Calu3 (cell line): ENCODE measurements at regions not wholly inside any gene's neighbourhood (a gene's known extent, or its start where the extent isn't known, plus 50 kb on each side); places are given as distances from the start of the nearest gene placed in this dataset.

ENCODE experiments used
- BruUV-seq: library from RNA; stranded (reverse); fragments of 400-500 nt; replicated peaks from 2 replicates; lab custom pipeline; 2021; lab: Mats Ljungman, UMichigan
- CTCF ChIA-PET: fragments of 300-600 bp; sonication (Branson Sonifier 250); formaldehyde crosslinking; loops from one replicate; lab custom pipeline; 2022; ENCODE audit warnings: antibody characterized with exemption; lab: Charles Lee
- DNase-seq: peaks from one replicate; pipeline ENCODE4 v3.0.0; 2022
- H3K27ac Mint-ChIP-seq: one replicate; pipeline ENCODE4 v1.8.0; 2022; ENCODE audit warnings: mixed read lengths; ENCODE audit not compliant: unreplicated experiment
- H3K27me3 Mint-ChIP-seq: one replicate; pipeline ENCODE4 v1.8.0; 2022; ENCODE audit warnings: mixed read lengths; ENCODE audit not compliant: unreplicated experiment
- H3K36me3 Mint-ChIP-seq: one replicate; pipeline ENCODE4 v1.8.0; 2022; ENCODE audit warnings: mild to moderate bottlenecking, moderate library complexity, mixed read lengths; ENCODE audit not compliant: insufficient read depth, unreplicated experiment
- H3K4me1 Mint-ChIP-seq: one replicate; pipeline ENCODE4 v1.8.0; 2022; ENCODE audit warnings: mild to moderate bottlenecking, low read depth, mixed read lengths; ENCODE audit not compliant: unreplicated experiment
- H3K4me3 Mint-ChIP-seq: one replicate; pipeline ENCODE4 v1.8.0; 2022; ENCODE audit warnings: mild to moderate bottlenecking, low read depth, moderate library complexity, mixed read lengths; ENCODE audit not compliant: unreplicated experiment
- H3K9me3 Mint-ChIP-seq: one replicate; pipeline ENCODE4 v1.8.0; 2022; ENCODE audit warnings: low read depth, mixed read lengths; ENCODE audit not compliant: unreplicated experiment
- intact Hi-C: fragments of 100-400 bp; cut with micrococcal nuclease; formaldehyde crosslinking; loops from one replicate; pipeline ENCODE4 v1.10.0; 2022; ENCODE audit not compliant: unreplicated experiment
- TF ChIP-seq, protein P1 (sequence below): fragments of 200-600 bp; IDR thresholded peaks from one replicate; pipeline ENCODE4 v1.8.0; 2022; ENCODE audit warnings: antibody characterized with exemption; ENCODE audit not compliant: unreplicated experiment

DNA sequence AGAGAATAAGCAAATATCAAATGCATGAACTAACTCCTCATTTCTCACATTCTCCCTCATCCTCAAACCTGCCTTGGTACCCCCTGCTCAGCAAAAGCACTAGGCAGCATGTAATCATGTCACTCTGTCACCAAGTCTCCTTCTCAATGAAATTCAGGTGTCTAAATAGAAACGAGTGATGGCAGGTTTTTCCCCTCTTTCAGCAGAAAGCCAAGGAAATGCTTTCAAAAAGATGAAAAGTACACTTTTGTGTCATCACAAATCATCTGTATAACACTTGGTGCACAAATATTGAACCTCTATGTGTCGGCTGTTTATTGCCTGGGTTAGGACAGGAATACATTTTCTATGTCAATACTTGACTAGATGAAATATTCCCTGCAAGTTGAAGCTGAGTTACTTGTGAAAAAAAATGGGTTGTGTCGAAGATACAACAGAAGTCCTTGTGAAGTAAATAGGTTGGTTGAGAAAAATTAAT lies 285.1 kb upstream of the MAGEB18 start:
- no peak for DNase-seq
- Mint-ChIP-seq H3K4me1 (no peaks in the 10 kb centered on the region), H3K36me3 (no peaks in the 10 kb centered on the region), H3K4me3 (no peak overlapping the region), H3K27me3 (no peaks in the 10 kb centered on the region), H3K27ac (no peak overlapping the region), H3K9me3 (peaks cover 6% of the 10 kb centered on the region)
- intact Hi-C loops = loop anchor here (10.0 kb wide), 1 partner anchor 1332 kb away; no protein-coding TSS in a partner anchor
- BruUV-seq = no TSS peak
- CTCF ChIA-PET = no interaction called here
- TF ChIP-seq, protein P1, sequence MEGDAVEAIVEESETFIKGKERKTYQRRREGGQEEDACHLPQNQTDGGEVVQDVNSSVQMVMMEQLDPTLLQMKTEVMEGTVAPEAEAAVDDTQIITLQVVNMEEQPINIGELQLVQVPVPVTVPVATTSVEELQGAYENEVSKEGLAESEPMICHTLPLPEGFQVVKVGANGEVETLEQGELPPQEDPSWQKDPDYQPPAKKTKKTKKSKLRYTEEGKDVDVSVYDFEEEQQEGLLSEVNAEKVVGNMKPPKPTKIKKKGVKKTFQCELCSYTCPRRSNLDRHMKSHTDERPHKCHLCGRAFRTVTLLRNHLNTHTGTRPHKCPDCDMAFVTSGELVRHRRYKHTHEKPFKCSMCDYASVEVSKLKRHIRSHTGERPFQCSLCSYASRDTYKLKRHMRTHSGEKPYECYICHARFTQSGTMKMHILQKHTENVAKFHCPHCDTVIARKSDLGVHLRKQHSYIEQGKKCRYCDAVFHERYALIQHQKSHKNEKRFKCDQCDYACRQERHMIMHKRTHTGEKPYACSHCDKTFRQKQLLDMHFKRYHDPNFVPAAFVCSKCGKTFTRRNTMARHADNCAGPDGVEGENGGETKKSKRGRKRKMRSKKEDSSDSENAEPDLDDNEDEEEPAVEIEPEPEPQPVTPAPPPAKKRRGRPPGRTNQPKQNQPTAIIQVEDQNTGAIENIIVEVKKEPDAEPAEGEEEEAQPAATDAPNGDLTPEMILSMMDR = no peak

DNA sequence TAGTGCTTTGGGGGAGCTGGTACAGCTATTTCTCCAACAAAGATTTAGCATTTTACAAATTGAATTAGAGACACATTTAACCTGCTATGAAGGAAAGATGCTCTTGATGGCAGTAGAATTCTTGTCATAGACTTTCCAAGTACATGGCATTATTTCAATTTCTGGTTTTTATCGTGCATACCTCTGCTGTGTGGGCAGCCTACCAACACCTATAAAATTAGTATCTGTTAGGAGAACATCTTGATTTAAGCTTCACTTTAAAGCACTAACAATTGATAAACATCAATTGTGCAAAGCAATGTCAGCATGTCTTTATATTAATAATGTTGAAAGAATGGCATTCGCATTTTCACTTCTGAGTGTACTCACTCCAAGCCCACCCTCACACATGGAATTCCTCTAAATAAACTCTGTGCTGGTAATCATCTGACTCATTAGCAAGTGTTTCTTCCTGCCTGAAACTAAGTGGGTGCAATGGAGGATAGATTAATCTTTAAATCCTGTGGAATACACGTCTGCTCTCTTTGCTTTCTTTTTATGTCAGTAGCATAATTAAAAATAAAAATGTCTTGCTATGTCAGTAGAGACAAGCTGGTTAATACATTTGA lies 279.8 kb upstream of the MAGEB18 start:
- no TSS peak for BruUV-seq
- DNase-seq = no peak
- no peaks in the 10 kb centered on the region for H3K36me3 Mint-ChIP-seq
- intact Hi-C loops = loop anchor here (5.0 to 10.0 kb wide), 2 partner anchors 399 to 1326 kb away; no protein-coding TSS in a partner anchor
- H3K4me3 Mint-ChIP-seq = no peak overlapping the region
- H3K9me3 Mint-ChIP-seq = peaks cover 8% of the 10 kb centered on the region
- CTCF ChIA-PET = interaction anchor here (0.7 kb wide), 1 partner anchor 1328 kb away, joined by 3 read pairs; no protein-coding TSS in a partner anchor
- peaks cover 11% of the 10 kb centered on the region for H3K4me1 Mint-ChIP-seq
- TF ChIP-seq, protein P1 = no peak
- H3K27ac Mint-ChIP-seq = no peak overlapping the region
- H3K27me3 Mint-ChIP-seq = no peaks in the 10 kb centered on the region

DNA sequence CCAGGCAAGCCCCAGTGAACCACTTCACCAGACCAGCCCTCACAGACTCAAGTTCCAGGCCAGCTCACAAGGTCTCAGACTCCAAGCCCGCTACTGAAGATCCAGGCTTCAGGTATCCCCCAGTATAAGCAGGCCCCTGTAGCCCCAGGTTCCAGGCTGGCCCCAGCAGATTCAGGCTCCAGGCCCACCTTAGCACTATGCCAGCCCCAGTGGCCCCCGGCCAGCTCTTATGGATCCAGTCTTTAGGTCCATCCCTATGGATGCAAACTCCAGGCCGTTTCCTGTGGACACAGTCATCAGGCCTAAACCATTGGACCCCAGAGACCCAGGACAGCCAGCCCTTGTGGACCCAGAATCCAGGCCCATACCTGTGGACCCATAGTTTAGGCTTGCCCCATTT lies 277.8 kb upstream of the MAGEB18 start:
- no peaks in the 10 kb centered on the region for H3K27me3 Mint-ChIP-seq
- CTCF ChIA-PET = no interaction called here
- H3K4me3 Mint-ChIP-seq = no peak overlapping the region
- BruUV-seq = no TSS peak
- H3K9me3 Mint-ChIP-seq = peaks cover 10% of the 10 kb centered on the region
- no peak overlapping the region for H3K27ac Mint-ChIP-seq
- H3K4me1 Mint-ChIP-seq = peaks cover 11% of the 10 kb centered on the region
- TF ChIP-seq, protein P1 = no peak
- intact Hi-C loops = no loop called here
- no peak for DNase-seq
- no peaks in the 10 kb centered on the region for H3K36me3 Mint-ChIP-seq

DNA sequence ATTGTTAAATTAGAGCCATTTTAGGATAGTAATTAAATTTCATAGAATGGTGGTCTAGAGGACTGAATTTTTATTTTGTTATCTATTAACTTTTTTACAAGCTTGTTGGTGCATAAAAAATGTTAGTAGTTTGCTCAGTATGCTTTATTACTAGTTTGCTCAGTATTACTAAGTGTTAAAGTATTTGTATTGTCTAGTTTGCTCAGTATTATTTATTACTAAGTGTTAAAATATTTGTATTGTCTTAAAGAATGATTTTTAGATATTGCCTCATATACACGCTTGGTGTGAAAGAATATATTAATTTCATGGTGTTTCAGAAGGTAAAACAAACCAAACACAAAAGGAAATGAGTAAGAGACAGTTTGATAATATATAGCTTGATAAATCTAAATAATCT lies 268.4 kb upstream of the MAGEB18 start:
- H3K36me3 Mint-ChIP-seq = no peaks in the 10 kb centered on the region
- peaks cover 8% of the 10 kb centered on the region for H3K4me1 Mint-ChIP-seq
- H3K4me3 Mint-ChIP-seq = no peak overlapping the region
- CTCF ChIA-PET = interaction anchor here (0.6 kb wide), 1 partner anchor 260 kb away, joined by 3 read pairs; no protein-coding TSS in a partner anchor
- TF ChIP-seq, protein P1 = no peak
- intact Hi-C loops = no loop called here
- peaks cover 10% of the 10 kb centered on the region for H3K9me3 Mint-ChIP-seq
- no peak for DNase-seq
- no TSS peak for BruUV-seq
- no peak overlapping the region for H3K27ac Mint-ChIP-seq
- no peaks in the 10 kb centered on the region for H3K27me3 Mint-ChIP-seq
